Stimulated activated CD4-positive, alpha-beta T cell treated with anti-CD3 and anti-CD28 coated beads, Interleukin-4, amount 100 ng/mL, for 24 hours (primary cell): ENCODE measurements at regions not wholly inside any gene's neighbourhood (a gene's known extent, or its start where the extent isn't known, plus 50 kb on each side); places are given as distances from the start of the nearest gene placed in this dataset.

Source experiments
- DNase-seq: peaks from one replicate; pipeline ENCODE4 v3.0.0-alpha.2; 2020

- DNase-seq, result no peak
Observed at GRCh38 chr3:110711851-110712516, 359.6 kb upstream of the NECTIN3 start.

DNA sequence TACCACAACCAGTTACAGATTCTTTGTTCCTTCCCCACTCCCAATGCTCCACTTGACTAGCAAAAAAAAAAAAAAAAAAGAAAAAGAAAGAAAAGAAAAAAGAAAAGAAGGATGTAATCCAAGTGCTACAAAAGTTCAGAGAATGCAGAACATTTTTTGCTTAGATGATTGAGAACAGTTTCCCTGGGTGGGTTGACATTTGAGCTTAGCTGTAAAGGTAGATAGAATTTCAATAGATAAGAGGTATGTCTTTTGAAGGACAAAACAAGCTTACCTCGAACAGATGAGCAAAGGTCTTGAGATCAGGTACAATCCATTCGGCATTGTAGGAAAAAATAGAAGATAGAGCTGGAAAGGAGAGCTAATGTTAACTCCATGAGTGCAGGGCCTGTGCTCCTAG lies 344.6 kb upstream of the NECTIN3 start:
- DNase-seq, result no peak

DNA sequence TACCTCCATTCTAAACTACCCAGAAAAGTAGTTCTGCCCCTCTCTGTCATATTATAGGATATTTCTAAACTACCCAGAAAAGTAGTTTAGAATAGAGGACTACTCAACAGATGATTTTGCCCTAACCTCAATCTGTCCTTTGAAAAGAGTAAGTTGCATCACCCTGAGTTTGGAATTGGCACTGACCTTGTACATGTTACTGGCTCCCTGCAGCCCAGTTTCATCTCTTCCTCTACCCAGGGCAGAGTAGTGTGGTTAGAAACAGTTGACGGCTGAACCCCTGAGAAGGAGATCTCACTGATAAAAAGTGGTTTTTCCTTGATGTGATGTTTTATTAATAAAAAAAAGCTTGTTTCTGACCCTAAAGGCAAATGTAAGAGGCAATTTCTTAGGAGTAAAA lies 340.5 kb upstream of the NECTIN3 start:
- no peak for DNase-seq

DNA sequence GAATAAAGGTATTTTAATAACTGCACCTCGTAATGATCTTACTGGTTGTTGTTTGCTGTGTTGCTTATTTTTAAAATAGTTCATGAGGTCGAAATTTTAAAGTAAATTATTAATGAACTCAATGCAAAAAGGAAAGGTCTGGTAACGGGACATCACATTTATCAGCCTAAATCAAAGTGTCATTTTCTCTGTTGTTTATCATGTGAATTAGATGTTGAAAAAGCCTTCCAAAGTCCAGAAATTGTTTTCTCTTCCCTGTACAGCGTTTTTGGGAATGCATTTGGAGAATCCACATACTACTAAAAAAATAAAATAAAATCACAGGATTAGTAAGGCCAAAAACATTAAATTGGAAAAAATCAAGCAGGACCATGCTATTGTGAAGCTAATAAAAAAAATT lies 339.2 kb upstream of the NECTIN3 start:
- DNase-seq, result no peak

GRCh38 chr3:110733045-110733444 lies 338.6 kb upstream of the NECTIN3 start:
- no peak for DNase-seq

GRCh38 chr3:110734524-110734923 lies 337.1 kb upstream of the NECTIN3 start:
- DNase-seq, result no peak

DNA sequence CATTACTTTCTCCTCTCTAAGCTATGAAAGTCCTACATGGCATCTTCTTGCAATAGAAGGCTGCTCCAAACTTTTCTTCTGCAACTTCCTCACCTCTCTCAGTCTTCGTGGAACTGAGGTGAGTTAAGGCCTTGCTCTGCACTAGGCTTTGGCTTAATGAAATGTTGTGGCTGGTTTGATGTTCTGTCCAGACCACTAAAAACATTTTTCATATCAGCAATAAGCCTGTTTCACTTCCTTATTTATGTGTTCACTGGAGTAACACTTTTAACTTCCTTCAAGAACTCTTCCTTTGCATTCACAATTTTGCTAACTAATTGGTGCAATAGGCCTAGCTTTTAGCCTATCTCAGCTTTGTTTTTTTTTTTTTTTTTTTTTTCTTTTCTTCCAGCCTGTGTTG lies 335.3 kb upstream of the NECTIN3 start:
- DNase-seq, result no peak

- DNase-seq, result no peak
Observed at GRCh38 chr3:110738531-110738930, 333.1 kb upstream of the NECTIN3 start.

DNA sequence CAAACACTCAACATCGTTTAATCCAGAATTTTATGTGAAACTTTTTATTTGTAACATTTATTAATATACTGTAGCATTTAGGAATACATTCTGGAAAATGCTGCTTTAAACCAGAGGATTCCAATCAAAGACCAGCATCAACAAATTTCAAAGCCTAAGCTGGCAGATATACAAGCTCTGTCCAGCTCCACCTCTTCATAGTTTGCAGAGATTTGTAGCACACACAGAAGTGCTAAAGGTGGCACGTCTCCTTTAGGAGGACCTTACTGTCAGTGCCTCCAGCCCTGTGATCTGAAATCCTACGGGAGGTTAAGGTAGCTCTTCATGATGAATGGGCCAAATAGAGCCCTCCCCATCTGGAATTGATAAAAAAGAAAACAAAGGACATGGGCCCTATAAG lies 329.7 kb upstream of the NECTIN3 start:
- DNase-seq, result no peak

- no peak for DNase-seq
Observed at GRCh38 chr3:110743202-110743601, 328.4 kb upstream of the NECTIN3 start.

- no peak for DNase-seq
Observed at GRCh38 chr3:110743984-110744383, 327.6 kb upstream of the NECTIN3 start.

DNA sequence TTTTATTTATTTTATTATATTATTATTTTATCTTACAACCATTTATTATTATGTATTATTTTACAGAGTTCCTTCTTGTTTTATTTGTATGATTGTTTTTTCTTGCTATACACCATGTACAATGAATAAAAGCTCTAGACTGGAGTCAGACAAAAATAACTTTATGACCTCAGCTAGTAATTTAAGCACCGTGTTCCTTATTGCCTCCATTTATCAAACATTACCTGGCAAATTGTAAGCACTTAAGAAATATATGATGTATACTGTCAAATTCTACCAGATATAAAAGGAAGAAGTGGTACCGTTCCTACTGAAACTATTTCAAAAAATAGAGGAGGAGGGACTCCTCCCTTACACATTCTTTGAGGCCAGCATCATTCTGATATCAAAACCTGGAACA lies 326.9 kb upstream of the NECTIN3 start:
- no peak for DNase-seq

- no peak for DNase-seq
Observed at GRCh38 chr3:110749006-110749405, 322.6 kb upstream of the NECTIN3 start.

DNA sequence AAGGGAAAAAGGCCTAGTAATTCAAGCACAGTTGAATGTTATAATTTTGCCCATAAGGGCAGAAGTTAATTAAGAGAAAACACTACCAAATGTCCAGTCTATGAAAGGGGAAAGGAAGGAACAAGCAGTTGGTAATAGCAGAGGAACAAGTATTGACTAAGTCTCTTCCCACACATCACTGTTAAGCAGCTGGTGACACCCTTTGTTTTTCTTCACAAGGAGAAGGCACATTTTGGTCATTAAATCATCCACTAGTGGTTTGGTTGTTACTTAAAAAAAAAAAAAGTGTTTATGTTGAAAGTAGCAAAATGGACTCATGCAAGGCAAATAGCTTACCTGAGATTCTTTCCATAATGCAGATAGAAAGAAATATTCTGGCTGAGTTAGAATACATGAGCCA lies 321.4 kb upstream of the NECTIN3 start:
- DNase-seq, result no peak

- no peak for DNase-seq
Observed at GRCh38 chr3:110752307-110752706, 319.3 kb upstream of the NECTIN3 start.

GRCh38 chr3:110753516-110753915 lies 318.1 kb upstream of the NECTIN3 start:
- no peak for DNase-seq

- DNase-seq, result no peak
Observed at GRCh38 chr3:110754212-110754916, 317.3 kb upstream of the NECTIN3 start.

- no peak for DNase-seq
Observed at GRCh38 chr3:110755345-110755744, 316.3 kb upstream of the NECTIN3 start.

GRCh38 chr3:110756705-110757104 lies 314.9 kb upstream of the NECTIN3 start:
- no peak for DNase-seq

DNA sequence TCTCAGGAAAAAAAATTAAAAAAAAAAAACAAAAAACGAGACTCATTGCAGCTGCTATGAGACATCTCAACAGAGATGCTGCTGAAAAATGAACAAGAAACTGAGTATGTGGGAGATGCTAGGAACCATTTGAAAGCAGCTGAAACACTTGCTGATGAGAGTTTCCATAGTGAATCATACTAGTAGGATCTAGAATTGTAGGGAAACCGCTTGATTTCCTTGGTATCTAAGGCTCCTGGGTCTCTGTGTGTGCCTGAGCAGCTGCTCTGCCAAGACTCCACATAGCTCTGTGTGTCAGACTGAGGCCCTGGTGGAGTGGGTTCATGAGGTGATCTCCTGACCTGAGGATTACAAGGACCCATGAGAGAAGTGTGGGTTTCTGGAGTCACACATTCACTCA lies 313.4 kb upstream of the NECTIN3 start:
- no peak for DNase-seq

DNA sequence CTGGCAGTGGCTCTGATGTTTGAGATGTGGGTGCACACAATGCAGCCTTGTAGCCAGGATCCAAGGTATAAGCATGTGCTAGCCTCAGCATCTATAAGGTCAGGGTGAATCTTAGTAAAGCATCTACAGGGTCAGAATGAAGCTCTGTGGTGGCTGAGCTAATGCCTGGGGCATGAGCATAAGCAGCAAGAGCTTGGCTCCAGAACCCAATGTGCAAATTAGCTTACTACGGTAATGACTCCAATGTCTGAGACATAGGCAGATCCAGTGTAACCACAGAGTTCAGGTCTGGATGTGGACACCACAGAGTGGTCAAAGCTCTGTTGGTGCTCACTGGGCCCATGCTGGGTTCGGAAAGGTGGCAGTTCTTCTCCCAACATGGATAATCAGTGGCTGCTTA lies 304.5 kb upstream of the NECTIN3 start:
- no peak for DNase-seq

GRCh38 chr3:110767838-110768237 lies 303.8 kb upstream of the NECTIN3 start:
- no peak for DNase-seq

GRCh38 chr3:110773413-110773954 lies 298.1 kb upstream of the NECTIN3 start:
- no peak for DNase-seq

GRCh38 chr3:110774496-110775265 lies 296.9 kb upstream of the NECTIN3 start:
- no peak for DNase-seq
